Activated naive CD8-positive, alpha-beta T cell (primary cell): ENCODE measurements at regions not wholly inside any gene's neighbourhood (a gene's known extent, or its start where the extent isn't known, plus 50 kb on each side); places are given as distances from the start of the nearest gene placed in this dataset.
"Not testable (repeated sequence)": the region's sequence is repeated elsewhere in the genome, so short reads cannot be mapped to it uniquely, and the experiment has no call there.

Experiments
- H3K27ac Mint-ChIP-seq: one replicate; pipeline ENCODE4 v1.8.0; 2021; ENCODE audit warnings: mixed read lengths
- H3K27me3 Mint-ChIP-seq: one replicate; pipeline ENCODE4 v1.8.0; 2021; ENCODE audit warnings: mixed read lengths
- H3K36me3 Mint-ChIP-seq: one replicate; pipeline ENCODE4 v1.8.0; 2021; ENCODE audit warnings: mixed read lengths
- H3K4me1 Mint-ChIP-seq: one replicate; pipeline ENCODE4 v1.8.0; 2021; ENCODE audit warnings: low read depth, mixed read lengths
- H3K4me3 Mint-ChIP-seq: one replicate; pipeline ENCODE4 v1.8.0; 2021; ENCODE audit warnings: mild to moderate bottlenecking, mixed read lengths
- H3K9me3 Mint-ChIP-seq: one replicate; pipeline ENCODE4 v1.8.0; 2021; ENCODE audit warnings: low read depth, mixed read lengths

DNA sequence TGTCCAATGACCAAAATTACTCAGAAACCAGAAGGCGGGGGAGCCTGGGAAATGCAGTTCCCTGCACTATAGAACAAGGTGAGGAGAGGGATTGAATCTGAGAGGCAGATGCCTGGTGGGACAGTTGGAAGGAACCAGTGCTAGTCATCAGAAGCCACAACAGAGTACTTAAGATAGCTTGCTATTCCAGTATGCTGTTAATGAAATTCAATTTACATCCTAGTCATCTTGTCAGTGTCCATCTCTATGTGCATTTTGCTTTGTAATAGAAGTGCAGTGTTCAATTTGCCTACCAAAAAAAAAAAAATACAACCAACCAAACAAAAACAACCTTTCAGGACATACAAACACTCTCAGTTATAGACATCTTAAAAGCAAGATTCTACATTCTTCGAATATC is 679.1 kb upstream of the CPEB2 start:
- no peak overlapping the region for H3K27ac Mint-ChIP-seq
- H3K9me3 Mint-ChIP-seq, result no peaks in the 10 kb centered on the region
- H3K27me3 Mint-ChIP-seq, result peaks cover 4% of the 10 kb centered on the region
- H3K4me3 Mint-ChIP-seq, result no peak overlapping the region
- H3K36me3 Mint-ChIP-seq, result no peaks in the 10 kb centered on the region
- H3K4me1 Mint-ChIP-seq, result no peaks in the 10 kb centered on the region

DNA sequence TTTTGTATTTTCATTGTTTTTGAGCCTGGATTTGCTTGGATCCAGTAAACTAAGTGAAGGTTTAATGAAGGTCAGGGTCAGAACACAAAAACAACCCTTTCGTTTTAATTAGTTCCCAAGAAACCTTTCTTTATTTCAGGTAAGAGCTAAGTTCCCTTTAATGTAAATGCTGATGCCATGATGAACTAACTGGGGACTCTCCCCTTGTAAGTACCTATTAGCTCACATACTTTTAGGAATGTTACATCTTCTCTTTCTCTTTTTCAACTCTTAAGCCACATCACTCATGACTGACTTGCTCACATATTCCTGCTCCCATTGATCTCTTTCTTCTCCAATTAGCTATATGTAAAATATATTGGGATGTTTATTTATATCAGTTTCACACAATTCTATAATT is 673.1 kb upstream of the CPEB2 start:
- no peak overlapping the region for H3K4me3 Mint-ChIP-seq
- H3K27ac Mint-ChIP-seq, result no peak overlapping the region
- H3K27me3 Mint-ChIP-seq, result peaks cover 2% of the 10 kb centered on the region
- no peaks in the 10 kb centered on the region for H3K9me3 Mint-ChIP-seq
- H3K4me1 Mint-ChIP-seq, result no peaks in the 10 kb centered on the region
- H3K36me3 Mint-ChIP-seq, result no peaks in the 10 kb centered on the region

DNA sequence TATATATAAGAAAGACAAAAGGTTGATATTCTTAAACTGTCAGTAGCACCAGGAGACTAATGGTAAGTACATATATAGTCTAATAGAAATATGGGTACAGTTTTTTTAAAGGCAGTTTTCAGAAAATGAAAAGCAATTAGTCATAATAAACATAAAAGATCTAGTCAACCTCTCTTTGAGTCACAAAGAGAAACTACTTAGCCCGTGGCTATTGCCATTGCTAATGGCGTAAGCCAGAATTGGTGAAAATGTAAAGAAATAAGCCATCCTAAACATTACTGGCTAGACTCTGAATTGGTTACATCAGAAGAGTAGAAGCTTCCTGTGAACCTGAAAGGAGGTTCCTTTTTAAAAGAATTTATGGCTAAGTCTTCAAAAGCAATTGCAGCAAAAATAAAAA is 668.7 kb upstream of the CPEB2 start:
- no peaks in the 10 kb centered on the region for H3K4me1 Mint-ChIP-seq
- no peak overlapping the region for H3K27ac Mint-ChIP-seq
- no peaks in the 10 kb centered on the region for H3K36me3 Mint-ChIP-seq
- no peaks in the 10 kb centered on the region for H3K9me3 Mint-ChIP-seq
- peaks cover 2% of the 10 kb centered on the region for H3K27me3 Mint-ChIP-seq
- H3K4me3 Mint-ChIP-seq, result no peak overlapping the region

DNA sequence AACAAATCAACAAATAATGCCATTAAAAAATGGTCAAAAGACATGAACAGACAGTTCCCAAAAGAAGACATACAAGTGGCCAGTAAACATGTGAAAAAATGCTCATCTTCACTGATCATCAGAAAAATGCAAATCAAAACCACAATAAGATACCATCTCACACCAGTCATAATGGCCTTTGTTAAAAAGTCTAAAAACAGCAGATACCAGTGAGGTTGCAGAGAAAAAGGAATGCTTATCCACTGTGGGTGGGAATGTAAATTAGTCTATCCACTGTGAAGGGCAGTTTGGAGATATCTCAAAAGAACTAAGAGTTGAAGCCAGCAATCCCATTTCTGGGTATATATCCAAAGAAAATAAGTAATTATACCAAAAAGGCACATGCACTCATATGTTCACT is 668.1 kb upstream of the CPEB2 start:
- Mint-ChIP-seq H3K27ac (no peak overlapping the region), H3K36me3 (no peaks in the 10 kb centered on the region), H3K4me1 (no peaks in the 10 kb centered on the region), H3K4me3 (no peak overlapping the region), H3K9me3 (no peaks in the 10 kb centered on the region), H3K27me3 (peaks cover 2% of the 10 kb centered on the region)

DNA sequence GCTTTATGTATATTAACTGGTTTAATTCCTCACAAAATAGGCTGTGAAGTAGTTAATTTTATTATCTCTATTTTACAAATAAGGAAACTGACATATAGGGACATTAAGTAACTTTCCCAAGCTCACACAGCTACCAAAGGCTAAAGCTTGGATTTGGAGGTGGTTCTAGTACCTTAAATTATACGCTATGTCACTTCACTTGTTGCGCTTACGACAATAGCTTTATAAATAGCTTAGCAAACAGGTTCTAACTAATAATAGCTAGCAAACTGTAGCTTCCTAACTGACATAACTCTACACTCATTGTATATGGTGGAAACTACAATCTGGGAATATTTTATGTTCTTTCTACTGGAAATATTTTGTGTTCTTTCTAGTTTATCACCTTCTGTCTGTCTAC is 666.4 kb upstream of the CPEB2 start:
- H3K36me3 Mint-ChIP-seq, result no peaks in the 10 kb centered on the region
- H3K4me1 Mint-ChIP-seq, result no peaks in the 10 kb centered on the region
- no peaks in the 10 kb centered on the region for H3K9me3 Mint-ChIP-seq
- no peak overlapping the region for H3K27ac Mint-ChIP-seq
- H3K4me3 Mint-ChIP-seq, result no peak overlapping the region
- peaks cover 2% of the 10 kb centered on the region for H3K27me3 Mint-ChIP-seq

DNA sequence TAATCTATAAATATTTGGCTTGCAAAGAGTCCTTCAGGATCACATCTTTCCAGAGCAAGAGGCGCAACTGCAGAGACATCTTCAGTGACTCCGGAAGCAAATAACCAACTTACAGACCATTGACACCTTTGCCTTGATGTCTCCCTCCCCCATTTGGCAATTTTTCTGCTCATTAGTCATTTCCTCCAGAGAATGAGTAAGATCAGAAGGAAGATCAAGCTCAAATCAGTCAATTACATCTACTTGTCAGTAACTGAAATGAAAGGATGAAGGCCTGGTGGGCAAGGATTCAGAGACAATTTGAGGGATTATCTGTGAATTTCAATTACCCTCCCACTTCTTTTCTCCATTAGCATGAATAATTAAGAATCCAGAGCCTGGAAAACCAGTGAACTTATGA is 665.6 kb upstream of the CPEB2 start:
- no peaks in the 10 kb centered on the region for H3K36me3 Mint-ChIP-seq
- no peaks in the 10 kb centered on the region for H3K27me3 Mint-ChIP-seq
- H3K4me1 Mint-ChIP-seq, result no peaks in the 10 kb centered on the region
- H3K27ac Mint-ChIP-seq, result no peak overlapping the region
- no peaks in the 10 kb centered on the region for H3K9me3 Mint-ChIP-seq
- no peak overlapping the region for H3K4me3 Mint-ChIP-seq

DNA sequence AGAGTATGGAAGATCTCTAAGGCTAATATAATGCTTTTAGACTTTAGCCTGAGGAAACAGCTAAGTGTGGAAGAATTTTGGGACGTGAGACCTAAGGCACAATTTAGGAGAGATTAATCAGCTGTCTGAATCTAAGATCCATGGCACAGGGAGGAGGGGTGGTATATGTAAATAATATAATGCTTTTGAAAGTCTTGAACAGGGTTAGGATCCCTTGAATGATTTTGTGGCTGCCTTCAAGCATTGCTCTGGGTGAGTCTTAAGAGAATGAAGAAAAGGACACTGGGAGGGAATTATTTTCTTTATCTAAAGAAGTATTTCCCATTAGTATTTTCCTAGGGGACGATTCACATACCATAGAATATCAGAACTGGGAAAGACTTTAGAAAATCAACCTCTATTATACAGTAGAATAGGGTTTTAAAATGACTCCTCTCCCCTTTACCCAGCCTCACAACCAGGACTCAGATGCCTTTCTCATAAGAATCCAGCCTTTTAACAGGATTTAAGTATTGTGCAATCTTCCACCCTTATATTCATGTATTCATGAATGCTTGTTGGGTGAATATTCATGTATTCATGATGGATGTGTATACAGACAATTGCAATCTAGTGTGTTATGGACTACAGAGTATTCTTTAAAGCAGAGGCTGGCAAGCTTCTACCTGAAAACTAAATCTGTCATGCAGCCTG is 664.2 kb upstream of the CPEB2 start:
- Mint-ChIP-seq H3K36me3 (no peaks in the 10 kb centered on the region), H3K4me1 (no peaks in the 10 kb centered on the region), H3K27me3 (peaks cover 1% of the 10 kb centered on the region), H3K9me3 (no peaks in the 10 kb centered on the region), H3K4me3 (no peak overlapping the region), H3K27ac (no peak overlapping the region)

DNA sequence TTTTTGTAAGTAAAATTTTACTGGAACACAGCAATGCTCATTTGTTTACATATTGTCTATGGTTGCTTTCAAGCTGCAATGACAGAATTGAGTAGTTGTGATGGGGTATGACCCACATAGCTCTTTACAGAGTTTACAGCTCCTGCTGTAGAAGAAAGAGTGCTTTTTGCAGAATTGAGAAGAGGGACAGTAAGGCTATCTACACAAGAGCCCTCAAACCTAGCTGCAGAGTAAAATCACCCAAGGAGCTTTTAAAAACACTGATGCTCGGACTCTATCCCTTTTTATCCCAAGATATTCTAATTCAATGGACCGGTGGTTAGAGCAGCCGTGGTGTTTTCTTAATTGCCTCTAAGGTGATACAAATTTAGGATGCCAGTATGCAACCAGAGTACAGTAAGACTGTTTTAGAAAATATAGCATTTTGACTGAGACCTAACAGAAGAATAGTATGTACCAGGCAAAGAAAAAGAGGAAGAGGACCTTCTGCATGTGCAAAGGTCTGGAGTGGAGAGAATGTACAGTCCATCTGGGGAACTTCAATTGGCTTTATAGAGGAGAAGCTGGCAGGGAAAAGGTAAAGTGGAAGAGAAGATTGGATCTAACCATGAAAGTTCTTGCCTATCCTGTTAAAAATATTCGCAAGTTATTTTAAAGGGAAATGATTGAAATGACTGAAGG is 663.6 kb upstream of the CPEB2 start:
- peaks cover 1% of the 10 kb centered on the region for H3K27me3 Mint-ChIP-seq
- no peak overlapping the region for H3K27ac Mint-ChIP-seq
- no peaks in the 10 kb centered on the region for H3K36me3 Mint-ChIP-seq
- no peak overlapping the region for H3K4me3 Mint-ChIP-seq
- H3K4me1 Mint-ChIP-seq, result no peaks in the 10 kb centered on the region
- H3K9me3 Mint-ChIP-seq, result no peaks in the 10 kb centered on the region

DNA sequence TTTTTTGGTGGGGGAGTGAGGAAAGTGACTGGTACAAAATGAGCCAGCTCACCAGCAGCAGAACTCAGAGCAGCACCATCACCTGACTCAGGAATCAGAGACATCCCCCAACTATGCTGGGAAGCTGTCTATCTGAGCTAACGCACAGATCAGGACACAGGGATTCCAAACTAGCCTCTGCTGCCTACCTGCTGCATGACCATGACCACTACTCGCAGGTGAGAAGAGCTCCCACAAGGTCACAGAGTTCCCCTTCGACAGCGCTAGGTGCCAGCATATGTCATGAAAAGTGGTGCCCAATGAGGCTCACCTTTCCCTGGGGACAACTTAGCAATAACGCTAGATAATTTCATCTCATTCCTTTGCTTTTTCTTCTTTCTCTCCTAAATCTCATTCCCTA is 662.6 kb upstream of the CPEB2 start:
- Mint-ChIP-seq H3K4me1 (no peaks in the 10 kb centered on the region), H3K27ac (no peak overlapping the region), H3K9me3 (no peaks in the 10 kb centered on the region), H3K27me3 (peaks cover 1% of the 10 kb centered on the region), H3K36me3 (no peaks in the 10 kb centered on the region), H3K4me3 (no peak overlapping the region)

DNA sequence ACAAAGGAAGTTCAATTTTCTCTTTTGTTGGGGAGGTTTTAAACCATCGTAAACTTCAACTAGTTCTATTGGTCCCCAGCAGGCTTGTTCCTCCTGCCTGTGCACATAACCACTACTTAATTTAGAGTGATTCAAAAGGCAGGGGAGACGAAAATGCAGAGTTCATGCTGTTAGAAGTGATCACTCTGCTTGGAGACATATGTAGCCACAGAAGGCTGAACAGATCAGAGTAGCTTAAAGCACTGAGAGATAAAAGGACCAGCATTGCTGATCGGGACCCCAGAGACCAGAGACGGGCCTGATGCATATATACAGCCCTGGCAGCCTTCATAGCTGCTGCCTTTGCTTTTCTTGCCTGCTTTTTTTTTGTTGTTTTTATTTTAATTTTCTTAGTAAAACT is 662.0 kb upstream of the CPEB2 start:
- peaks cover 1% of the 10 kb centered on the region for H3K27me3 Mint-ChIP-seq
- no peaks in the 10 kb centered on the region for H3K36me3 Mint-ChIP-seq
- no peaks in the 10 kb centered on the region for H3K4me1 Mint-ChIP-seq
- H3K9me3 Mint-ChIP-seq, result no peaks in the 10 kb centered on the region
- no peak overlapping the region for H3K27ac Mint-ChIP-seq
- no peak overlapping the region for H3K4me3 Mint-ChIP-seq

DNA sequence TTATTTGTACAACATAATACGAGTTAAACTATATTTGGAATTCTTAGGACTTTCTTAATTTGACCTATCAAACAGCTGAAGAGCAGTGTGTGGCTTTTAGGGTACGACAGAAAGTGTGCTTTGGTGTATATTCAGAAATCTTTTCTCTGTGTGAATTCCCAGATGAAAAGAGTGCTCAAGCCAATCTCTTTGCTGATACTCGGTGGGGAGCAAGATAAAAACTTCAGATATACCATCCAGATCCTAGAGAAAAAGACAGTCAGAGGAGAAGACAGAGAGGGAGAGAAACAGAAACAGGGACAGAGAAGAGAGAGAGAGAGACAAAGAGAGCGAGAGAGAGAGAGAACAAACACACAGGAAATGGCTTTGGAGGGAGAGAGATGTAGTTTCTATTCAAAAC is 658.3 kb upstream of the CPEB2 start:
- no peaks in the 10 kb centered on the region for H3K4me1 Mint-ChIP-seq
- no peaks in the 10 kb centered on the region for H3K36me3 Mint-ChIP-seq
- H3K27me3 Mint-ChIP-seq, result peaks cover 1% of the 10 kb centered on the region
- no peak overlapping the region for H3K27ac Mint-ChIP-seq
- no peak overlapping the region for H3K4me3 Mint-ChIP-seq
- H3K9me3 Mint-ChIP-seq, result no peaks in the 10 kb centered on the region

DNA sequence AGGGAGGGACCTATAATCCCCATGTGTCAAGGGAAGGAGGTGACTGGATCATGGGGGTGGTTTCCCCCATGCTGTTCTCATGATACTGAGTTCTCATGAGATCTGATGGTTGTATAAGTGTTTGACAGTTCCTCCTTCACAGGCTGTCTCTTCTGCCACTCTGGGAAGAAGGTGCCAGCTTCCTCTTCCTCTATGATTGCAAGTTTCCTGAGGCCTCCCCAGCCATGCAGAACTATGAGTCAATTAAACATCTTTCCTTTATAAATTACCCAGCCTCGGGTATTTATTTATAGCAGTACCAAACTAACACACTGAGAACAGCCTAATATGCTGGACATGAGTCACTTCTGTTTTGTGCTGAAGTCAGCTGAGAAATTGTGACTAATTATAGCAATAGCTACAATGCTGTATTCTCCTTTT is 656.9 kb upstream of the CPEB2 start:
- Mint-ChIP-seq H3K4me1 (no peaks in the 10 kb centered on the region), H3K27ac (no peak overlapping the region), H3K9me3 (no peaks in the 10 kb centered on the region), H3K27me3 (peaks cover 1% of the 10 kb centered on the region), H3K4me3 (no peak overlapping the region), H3K36me3 (no peaks in the 10 kb centered on the region)

DNA sequence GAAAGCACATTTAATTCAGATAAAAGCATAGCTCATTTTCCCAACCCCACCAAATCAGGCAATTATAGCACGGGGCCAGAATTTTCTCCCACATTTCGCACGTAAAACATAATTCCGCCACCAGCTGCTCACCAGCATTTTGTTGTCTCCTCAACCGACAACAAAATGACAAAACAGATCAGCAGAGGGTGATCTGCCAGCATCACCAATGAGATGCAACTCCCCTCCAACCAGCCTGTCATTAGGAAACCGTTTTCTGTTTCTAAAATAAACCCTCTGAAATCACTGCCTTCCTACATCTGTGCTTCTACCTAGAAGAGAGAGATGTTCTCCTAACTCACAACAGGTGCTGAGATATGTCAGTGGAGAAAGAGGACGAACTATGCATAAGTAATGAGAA is 654.8 kb upstream of the CPEB2 start:
- Mint-ChIP-seq H3K4me1 (no peaks in the 10 kb centered on the region), H3K9me3 (no peaks in the 10 kb centered on the region), H3K27me3 (peaks cover under 1% of the 10 kb centered on the region), H3K27ac (no peak overlapping the region), H3K4me3 (no peak overlapping the region), H3K36me3 (no peaks in the 10 kb centered on the region)

DNA sequence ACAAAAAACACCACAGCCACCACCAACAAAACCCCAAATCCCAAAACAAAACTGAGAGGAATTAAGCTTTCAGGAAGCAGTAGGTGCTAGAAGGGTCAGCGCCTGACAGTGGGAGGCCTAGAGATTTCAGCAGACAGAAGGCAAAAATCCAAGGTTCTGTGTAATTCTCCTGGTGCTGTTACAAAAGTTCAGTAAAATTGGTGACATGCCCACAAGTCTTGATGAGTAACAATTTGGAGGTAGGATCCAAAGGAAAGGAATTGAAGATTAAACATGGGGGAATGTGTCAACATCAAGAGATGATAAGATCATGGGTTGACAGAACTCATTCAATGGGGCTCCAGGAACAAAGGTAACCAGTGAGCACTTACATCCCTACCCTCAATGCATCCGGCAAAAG is 653.8 kb upstream of the CPEB2 start:
- Mint-ChIP-seq H3K4me1 (no peaks in the 10 kb centered on the region), H3K27ac (no peak overlapping the region), H3K27me3 (no peaks in the 10 kb centered on the region), H3K4me3 (no peak overlapping the region), H3K9me3 (no peaks in the 10 kb centered on the region), H3K36me3 (no peaks in the 10 kb centered on the region)

DNA sequence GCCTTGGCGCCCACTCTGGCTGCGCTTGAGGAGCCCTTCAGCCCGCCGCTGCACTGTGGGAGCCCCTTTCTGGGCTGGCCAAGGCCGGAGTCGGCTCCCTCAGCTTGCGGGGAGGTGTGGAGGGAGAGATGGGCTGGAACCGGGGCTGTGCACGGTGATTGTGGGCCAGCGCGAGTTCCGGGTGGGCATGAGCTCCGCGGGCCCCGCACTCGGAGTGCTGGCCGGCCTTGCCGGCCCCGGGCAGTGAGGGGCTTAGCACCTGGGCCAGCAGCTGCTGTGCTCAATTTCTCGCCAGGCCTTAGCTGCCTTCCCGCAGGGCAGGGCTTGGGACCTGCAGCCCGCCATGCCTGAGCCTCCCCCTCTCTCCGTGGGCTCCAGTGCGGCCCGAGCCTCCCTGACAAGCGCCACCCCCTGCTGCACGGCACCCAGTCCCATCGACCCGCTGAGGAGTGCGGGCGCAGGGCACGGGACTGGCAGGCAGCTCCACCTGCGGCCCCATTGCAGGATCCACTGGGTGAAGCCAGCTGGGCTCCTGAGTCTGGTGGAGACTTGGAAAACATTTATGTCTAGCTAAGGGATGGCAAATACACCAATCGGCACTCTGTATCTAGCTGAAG is 643.6 kb upstream of the CPEB2 start:
- H3K4me3 Mint-ChIP-seq, H3K27ac Mint-ChIP-seq, H3K4me1 Mint-ChIP-seq, H3K27me3 Mint-ChIP-seq, H3K36me3 Mint-ChIP-seq, H3K9me3 Mint-ChIP-seq: not testable (repeated sequence)

DNA sequence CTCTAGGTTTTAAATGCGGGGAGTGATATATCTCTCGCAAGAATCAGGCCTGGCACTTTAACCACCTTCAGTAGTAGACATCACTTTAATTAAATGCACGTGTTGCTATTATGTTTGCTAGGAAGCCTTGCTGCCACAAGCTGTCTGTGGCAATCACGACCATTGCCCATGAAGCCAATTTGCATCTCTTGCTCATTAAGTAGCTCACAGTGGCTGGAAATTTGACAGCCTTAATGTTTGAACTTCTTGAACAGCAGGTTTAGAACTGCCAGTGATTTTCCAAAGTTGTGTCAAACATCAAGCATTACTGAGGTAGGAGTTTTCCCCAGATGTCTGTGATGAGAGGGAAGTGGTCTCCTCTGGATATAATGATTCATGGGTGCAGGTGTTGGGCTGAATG is 642.3 kb upstream of the CPEB2 start:
- Mint-ChIP-seq H3K36me3 (no peaks in the 10 kb centered on the region), H3K27ac (no peak overlapping the region), H3K4me3 (no peak overlapping the region), H3K27me3 (peaks cover 1% of the 10 kb centered on the region), H3K4me1 (no peaks in the 10 kb centered on the region), H3K9me3 (no peaks in the 10 kb centered on the region)
